ENCODE measurements at regions not wholly inside any gene's neighbourhood (a gene's known extent, or its start where the extent isn't known, plus 50 kb on each side); places are given as distances from the start of the nearest gene placed in this dataset.
"Not testable (repeated sequence)": the region's sequence is repeated elsewhere in the genome, so short reads cannot be mapped to it uniquely, and the experiment has no call there.

DNA sequence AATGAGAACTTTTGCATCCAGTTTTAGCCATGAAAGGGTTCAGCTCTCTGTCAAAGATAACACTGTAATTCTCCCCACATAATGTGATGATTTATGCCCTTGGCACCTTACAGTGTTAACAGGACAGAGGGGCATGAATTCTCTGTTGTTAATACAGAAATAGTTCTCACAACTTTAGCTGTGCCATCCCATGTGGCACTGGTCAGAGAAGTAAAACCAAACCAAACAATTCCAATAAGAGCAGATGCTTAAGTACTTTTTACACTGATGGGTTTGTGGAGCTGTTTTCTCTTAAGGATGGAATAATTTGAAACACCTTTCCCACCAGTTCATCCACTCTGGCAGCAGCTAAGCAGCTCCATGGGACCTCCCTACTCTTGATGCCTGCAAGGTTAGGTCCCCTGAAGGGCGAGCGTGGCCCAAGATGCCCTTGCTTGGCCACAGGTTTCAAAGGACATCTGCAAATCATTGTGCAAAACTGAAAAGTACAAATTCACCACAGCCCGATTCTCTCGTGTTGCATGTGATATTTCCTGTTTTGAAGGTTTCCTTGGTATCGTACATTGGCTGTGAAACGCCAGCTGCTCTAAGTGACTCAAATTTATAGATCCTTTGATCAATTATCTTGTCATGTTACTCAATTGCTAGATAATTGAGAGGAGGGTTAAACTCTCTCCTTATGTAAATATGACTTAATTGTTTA, 82.5 kb upstream of the CREB5 start:
- no peaks in the 10 kb centered on the region for H4K20me1 ChIP-seq (ENCODE audit: control insufficient read depth, extremely low read depth, insufficient read depth, low read length)
- peaks cover 3% of the 10 kb centered on the region for H3K4me1 ChIP-seq (ENCODE audit: control insufficient read depth, extremely low read depth, insufficient read depth, low read length)
- H3K4me2 ChIP-seq (ENCODE audit: extremely low read depth, insufficient read depth, low read length): peak overlapping the region; percentile 7
- H3K79me2 ChIP-seq (ENCODE audit: control insufficient read depth, insufficient read depth, low read length): no peaks in the 10 kb centered on the region
- no peaks in the 10 kb centered on the region for H3K36me3 ChIP-seq (ENCODE audit: control insufficient read depth, insufficient read depth, low read length)
- H3K27ac ChIP-seq (ENCODE audit: insufficient read depth, low read length): no peak overlapping the region
- peak overlapping the region; percentile 43 for H2AFZ ChIP-seq (ENCODE audit: low read length)
- H3K4me3 ChIP-seq (replicated peaks in 1 of 4; ENCODE audit: control extremely low read depth in 1 of 4, insufficient read depth in 1 of 4, low read depth in 3 of 4, low read length in 4 of 4): no peak overlapping the region
- DNase-seq (ENCODE audit: low read depth in 2 of 2): peak in 1 of 2 donors; percentile 33
- TF ChIP-seq, protein P1, sequence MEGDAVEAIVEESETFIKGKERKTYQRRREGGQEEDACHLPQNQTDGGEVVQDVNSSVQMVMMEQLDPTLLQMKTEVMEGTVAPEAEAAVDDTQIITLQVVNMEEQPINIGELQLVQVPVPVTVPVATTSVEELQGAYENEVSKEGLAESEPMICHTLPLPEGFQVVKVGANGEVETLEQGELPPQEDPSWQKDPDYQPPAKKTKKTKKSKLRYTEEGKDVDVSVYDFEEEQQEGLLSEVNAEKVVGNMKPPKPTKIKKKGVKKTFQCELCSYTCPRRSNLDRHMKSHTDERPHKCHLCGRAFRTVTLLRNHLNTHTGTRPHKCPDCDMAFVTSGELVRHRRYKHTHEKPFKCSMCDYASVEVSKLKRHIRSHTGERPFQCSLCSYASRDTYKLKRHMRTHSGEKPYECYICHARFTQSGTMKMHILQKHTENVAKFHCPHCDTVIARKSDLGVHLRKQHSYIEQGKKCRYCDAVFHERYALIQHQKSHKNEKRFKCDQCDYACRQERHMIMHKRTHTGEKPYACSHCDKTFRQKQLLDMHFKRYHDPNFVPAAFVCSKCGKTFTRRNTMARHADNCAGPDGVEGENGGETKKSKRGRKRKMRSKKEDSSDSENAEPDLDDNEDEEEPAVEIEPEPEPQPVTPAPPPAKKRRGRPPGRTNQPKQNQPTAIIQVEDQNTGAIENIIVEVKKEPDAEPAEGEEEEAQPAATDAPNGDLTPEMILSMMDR (conservative IDR thresholded peaks at IDR 0.05 in 1 of 2, IDR thresholded peaks at IDR 0.05 in 1 of 2; ENCODE audit: low read depth in 1 of 2, low read length in 2 of 2): no peak
- no peak for TF ChIP-seq EZH2 (IDR thresholded peaks at IDR 0.05; ENCODE audit: low read length, missing control alignments)
- H3K9ac ChIP-seq (ENCODE audit: insufficient read depth, low read length): no peak overlapping the region
- no peaks in the 10 kb centered on the region for H3K9me3 ChIP-seq (ENCODE audit: control insufficient read depth, insufficient read depth, low read depth, low read length)
- H3K27me3 ChIP-seq (ENCODE audit: control insufficient read depth, insufficient read depth, low read length): no peaks in the 10 kb centered on the region

DNA sequence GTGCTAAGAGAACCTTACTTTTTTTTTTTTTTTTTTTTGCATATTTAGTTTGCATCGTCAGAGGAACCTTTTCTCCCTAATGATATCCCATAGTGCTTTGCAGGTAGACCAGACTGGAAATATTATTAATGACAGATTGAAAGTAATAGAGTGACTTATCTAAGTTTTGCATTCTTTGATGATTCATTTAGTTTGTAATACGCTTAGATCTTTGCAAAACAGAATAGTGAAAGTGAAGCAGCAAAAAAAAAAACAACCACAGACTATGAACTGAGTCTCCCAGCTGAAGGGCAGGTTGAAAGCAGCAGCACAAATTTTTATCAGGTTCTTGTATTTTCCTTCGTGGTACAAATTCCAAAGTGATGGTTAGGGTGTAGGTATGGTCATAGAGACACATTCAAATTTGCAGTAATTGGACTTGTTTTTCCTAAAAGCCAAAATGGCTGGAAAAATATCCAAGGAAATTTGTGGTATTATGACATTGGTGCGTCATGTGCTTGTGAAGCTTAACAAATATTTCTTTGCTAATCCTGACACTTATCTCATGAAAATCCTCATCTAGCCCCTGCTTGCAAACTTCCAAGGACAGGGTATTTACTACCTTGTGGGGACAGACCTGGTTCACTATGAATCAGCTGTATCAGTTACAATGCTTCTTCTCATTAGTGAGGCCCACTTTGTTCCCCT, 81.8 kb upstream of the CREB5 start:
- no peak overlapping the region for H3K9ac ChIP-seq (ENCODE audit: insufficient read depth, low read length)
- no peaks in the 10 kb centered on the region for H4K20me1 ChIP-seq (ENCODE audit: control insufficient read depth, extremely low read depth, insufficient read depth, low read length)
- no peaks in the 10 kb centered on the region for H3K27me3 ChIP-seq (ENCODE audit: control insufficient read depth, insufficient read depth, low read length)
- H3K4me1 ChIP-seq (ENCODE audit: control insufficient read depth, extremely low read depth, insufficient read depth, low read length): peaks cover 3% of the 10 kb centered on the region
- peak; percentile 17 to 38 for DNase-seq (ENCODE audit: low read depth in 2 of 2)
- no peaks in the 10 kb centered on the region for H3K36me3 ChIP-seq (ENCODE audit: control insufficient read depth, insufficient read depth, low read length)
- TF ChIP-seq, protein P1 (conservative IDR thresholded peaks at IDR 0.05 in 1 of 2, IDR thresholded peaks at IDR 0.05 in 1 of 2; ENCODE audit: low read depth in 1 of 2, low read length in 2 of 2): no peak
- no peak for TF ChIP-seq EZH2 (IDR thresholded peaks at IDR 0.05; ENCODE audit: low read length, missing control alignments)
- H3K79me2 ChIP-seq (ENCODE audit: control insufficient read depth, insufficient read depth, low read length): no peaks in the 10 kb centered on the region
- no peak overlapping the region for H3K27ac ChIP-seq (ENCODE audit: insufficient read depth, low read length)
- H3K4me3 ChIP-seq (replicated peaks in 1 of 4; ENCODE audit: control extremely low read depth in 1 of 4, insufficient read depth in 1 of 4, low read depth in 3 of 4, low read length in 4 of 4): no peak overlapping the region
- no peaks in the 10 kb centered on the region for H3K9me3 ChIP-seq (ENCODE audit: control insufficient read depth, insufficient read depth, low read depth, low read length)
- H3K4me2 ChIP-seq (ENCODE audit: extremely low read depth, insufficient read depth, low read length): peak overlapping the region; percentile 48
- no peak overlapping the region for H2AFZ ChIP-seq (ENCODE audit: low read length)

DNA sequence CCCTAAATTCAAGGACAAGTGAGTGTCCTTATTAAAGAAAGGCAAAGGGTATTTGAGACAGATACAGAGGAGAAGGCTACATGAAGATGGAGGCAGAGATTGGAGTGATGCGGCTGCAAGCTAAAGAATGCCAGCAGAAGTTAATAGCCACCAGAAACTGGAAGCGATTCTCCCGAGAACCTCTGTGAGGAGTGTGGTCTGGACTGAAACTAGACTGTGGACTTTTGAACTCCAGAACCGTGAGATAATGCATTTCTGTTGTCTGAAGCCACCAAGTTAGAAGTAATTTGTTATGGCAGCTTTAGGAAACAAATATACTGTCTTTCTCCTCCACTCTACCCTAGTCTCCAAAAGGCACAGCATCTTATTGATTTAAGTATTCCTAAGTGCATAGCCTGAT, 80.3 kb upstream of the CREB5 start:
- Histone ChIP-seq H3K4me3 (replicated peaks in 1 of 4; ENCODE audit: control extremely low read depth in 1 of 4, insufficient read depth in 1 of 4, low read depth in 3 of 4, low read length in 4 of 4) (no peak overlapping the region), H3K36me3 (ENCODE audit: control insufficient read depth, insufficient read depth, low read length) (no peaks in the 10 kb centered on the region), H3K79me2 (ENCODE audit: control insufficient read depth, insufficient read depth, low read length) (no peaks in the 10 kb centered on the region), H2AFZ (ENCODE audit: low read length) (no peak overlapping the region), H3K4me1 (ENCODE audit: control insufficient read depth, extremely low read depth, insufficient read depth, low read length) (peaks cover 3% of the 10 kb centered on the region), H3K27ac (ENCODE audit: insufficient read depth, low read length) (no peak overlapping the region), H3K9ac (ENCODE audit: insufficient read depth, low read length) (no peak overlapping the region), H4K20me1 (ENCODE audit: control insufficient read depth, extremely low read depth, insufficient read depth, low read length) (no peaks in the 10 kb centered on the region), H3K9me3 (ENCODE audit: control insufficient read depth, insufficient read depth, low read depth, low read length) (no peaks in the 10 kb centered on the region), H3K4me2 (ENCODE audit: extremely low read depth, insufficient read depth, low read length) (no peak overlapping the region), H3K27me3 (ENCODE audit: control insufficient read depth, insufficient read depth, low read length) (no peaks in the 10 kb centered on the region)
- no peak for DNase-seq (ENCODE audit: low read depth in 2 of 2)
- TF ChIP-seq EZH2 (IDR thresholded peaks at IDR 0.05; ENCODE audit: low read length, missing control alignments): no peak
- TF ChIP-seq, protein P1 (conservative IDR thresholded peaks at IDR 0.05 in 1 of 2, IDR thresholded peaks at IDR 0.05 in 1 of 2; ENCODE audit: low read depth in 1 of 2, low read length in 2 of 2): no peak

DNA sequence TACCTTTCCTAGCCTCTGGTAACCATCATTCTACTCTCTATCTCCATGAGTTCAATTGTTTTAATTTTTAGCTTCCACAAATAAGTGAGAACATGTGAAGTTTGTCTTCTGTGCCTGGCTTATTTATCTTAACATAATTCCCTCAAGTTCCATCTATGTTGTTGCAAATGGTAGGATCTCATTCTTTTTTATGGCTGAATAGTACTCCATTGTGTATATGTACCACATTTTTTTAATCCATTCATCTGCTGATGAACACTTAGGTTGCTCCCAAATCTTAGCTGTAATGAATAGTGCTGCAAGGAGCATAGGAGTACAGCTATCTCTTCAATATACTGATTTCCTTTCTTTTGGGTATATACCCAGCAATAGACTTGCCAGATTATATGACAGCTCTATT, 78.8 kb upstream of the CREB5 start:
- not testable (repeated sequence) for H4K20me1 ChIP-seq (ENCODE audit: control insufficient read depth, extremely low read depth, insufficient read depth, low read length); H3K36me3 ChIP-seq (ENCODE audit: control insufficient read depth, insufficient read depth, low read length); H3K4me2 ChIP-seq (ENCODE audit: extremely low read depth, insufficient read depth, low read length); H3K9ac ChIP-seq (ENCODE audit: insufficient read depth, low read length); DNase-seq (ENCODE audit: low read depth in 2 of 2); H2AFZ ChIP-seq (ENCODE audit: low read length); H3K4me3 ChIP-seq (replicated peaks in 1 of 4; ENCODE audit: control extremely low read depth in 1 of 4, insufficient read depth in 1 of 4, low read depth in 3 of 4, low read length in 4 of 4); H3K4me1 ChIP-seq (ENCODE audit: control insufficient read depth, extremely low read depth, insufficient read depth, low read length); H3K79me2 ChIP-seq (ENCODE audit: control insufficient read depth, insufficient read depth, low read length); H3K27me3 ChIP-seq (ENCODE audit: control insufficient read depth, insufficient read depth, low read length); H3K9me3 ChIP-seq (ENCODE audit: control insufficient read depth, insufficient read depth, low read depth, low read length); H3K27ac ChIP-seq (ENCODE audit: insufficient read depth, low read length)
